Mammary epithelial cell (primary cell): ENCODE measurements at regions not wholly inside any gene's neighbourhood (a gene's known extent, or its start where the extent isn't known, plus 50 kb on each side); places are given as distances from the start of the nearest gene placed in this dataset.

ENCODE experiments used
- EZH2 ChIP-seq: IDR thresholded peaks from 2 replicates; pipeline ENCODE4 v1.6.1; 2012; ENCODE audit warnings: low read length, inconsistent platforms, borderline replicate concordance
- TF ChIP-seq, protein P1 (sequence below), 2 donors: IDR thresholded peaks in 1 of 2; conservative IDR thresholded peaks in 1 of 2; 2 replicates each; pipeline ENCODE4 v1.5.1; 2011 to 2012; ENCODE audit warnings: inconsistent platforms in 2 of 2, low read length in 2 of 2, mild to moderate bottlenecking in 2 of 2, control low read depth in 1 of 2, low read depth in 1 of 2; ENCODE audit not compliant: insufficient read depth in 1 of 2; ENCODE audit errors: extremely low read depth in 1 of 2

GRCh38 chr5:101611039-101611438 lies 685.0 kb downstream of the SLCO4C1 start:
- TF ChIP-seq, protein P1, sequence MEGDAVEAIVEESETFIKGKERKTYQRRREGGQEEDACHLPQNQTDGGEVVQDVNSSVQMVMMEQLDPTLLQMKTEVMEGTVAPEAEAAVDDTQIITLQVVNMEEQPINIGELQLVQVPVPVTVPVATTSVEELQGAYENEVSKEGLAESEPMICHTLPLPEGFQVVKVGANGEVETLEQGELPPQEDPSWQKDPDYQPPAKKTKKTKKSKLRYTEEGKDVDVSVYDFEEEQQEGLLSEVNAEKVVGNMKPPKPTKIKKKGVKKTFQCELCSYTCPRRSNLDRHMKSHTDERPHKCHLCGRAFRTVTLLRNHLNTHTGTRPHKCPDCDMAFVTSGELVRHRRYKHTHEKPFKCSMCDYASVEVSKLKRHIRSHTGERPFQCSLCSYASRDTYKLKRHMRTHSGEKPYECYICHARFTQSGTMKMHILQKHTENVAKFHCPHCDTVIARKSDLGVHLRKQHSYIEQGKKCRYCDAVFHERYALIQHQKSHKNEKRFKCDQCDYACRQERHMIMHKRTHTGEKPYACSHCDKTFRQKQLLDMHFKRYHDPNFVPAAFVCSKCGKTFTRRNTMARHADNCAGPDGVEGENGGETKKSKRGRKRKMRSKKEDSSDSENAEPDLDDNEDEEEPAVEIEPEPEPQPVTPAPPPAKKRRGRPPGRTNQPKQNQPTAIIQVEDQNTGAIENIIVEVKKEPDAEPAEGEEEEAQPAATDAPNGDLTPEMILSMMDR (conservative IDR thresholded peaks at IDR 0.05 in 1 of 2, IDR thresholded peaks at IDR 0.05 in 1 of 2; ENCODE audit: extremely low read depth in 1 of 2, insufficient read depth in 1 of 2, low read depth in 1 of 2, low read length in 2 of 2): no peak
- TF ChIP-seq EZH2: no peak
